LoVo (cell line): ENCODE measurements at regions not wholly inside any gene's neighbourhood (a gene's known extent, or its start where the extent isn't known, plus 50 kb on each side); places are given as distances from the start of the nearest gene placed in this dataset.

ENCODE experiments used
- DNase-seq: peaks from one replicate; pipeline ENCODE4 v3.0.0-alpha.2; 2016; ENCODE audit warnings: low spot score

GRCh38 chr1:90558754-90559378 lies 158.2 kb downstream of the BARHL2 start:
- no peak for DNase-seq

- DNase-seq: no peak
These were observed 159.0 kb downstream of the BARHL2 start for GRCh38 chr1:90558126-90558525.

- no peak for DNase-seq
These were observed 159.4 kb downstream of the BARHL2 start for GRCh38 chr1:90557706-90558105.

- no peak for DNase-seq
These were observed 166.3 kb downstream of the BARHL2 start for GRCh38 chr1:90550626-90551406.

- no peak for DNase-seq
These were observed 172.7 kb downstream of the BARHL2 start for GRCh38 chr1:90544356-90544755.

- no peak for DNase-seq
These were observed 179.3 kb downstream of the BARHL2 start for GRCh38 chr1:90537606-90538362.

- DNase-seq: no peak
These were observed 182.3 kb downstream of the BARHL2 start for GRCh38 chr1:90534663-90535295.

GRCh38 chr1:90534116-90534515 lies 183.0 kb downstream of the BARHL2 start:
- DNase-seq: no peak

- no peak for DNase-seq
These were observed 190.1 kb downstream of the BARHL2 start for GRCh38 chr1:90526954-90527353.

- no peak for DNase-seq
These were observed 194.7 kb downstream of the BARHL2 start for GRCh38 chr1:90522432-90522831.

- DNase-seq: no peak
These were observed 203.1 kb downstream of the BARHL2 start for GRCh38 chr1:90513956-90514355.

- no peak for DNase-seq
These were observed 204.7 kb downstream of the BARHL2 start for GRCh38 chr1:90512441-90512840.

GRCh38 chr1:90510143-90510542 lies 207.0 kb downstream of the BARHL2 start:
- DNase-seq: no peak

GRCh38 chr1:90509225-90510048 lies 207.7 kb downstream of the BARHL2 start:
- DNase-seq: no peak

- DNase-seq: no peak
These were observed 208.5 kb downstream of the BARHL2 start for GRCh38 chr1:90508376-90509167.

- no peak for DNase-seq
These were observed 209.9 kb downstream of the BARHL2 start for GRCh38 chr1:90507173-90507572.

GRCh38 chr1:90505806-90506205 lies 211.3 kb downstream of the BARHL2 start:
- no peak for DNase-seq

GRCh38 chr1:90504509-90504908 lies 212.6 kb downstream of the BARHL2 start:
- DNase-seq: no peak

GRCh38 chr1:90502696-90503095 lies 214.4 kb downstream of the BARHL2 start:
- DNase-seq: no peak

- DNase-seq: no peak
These were observed 214.9 kb downstream of the BARHL2 start for GRCh38 chr1:90502194-90502593.

- DNase-seq: no peak
These were observed 215.8 kb downstream of the BARHL2 start for GRCh38 chr1:90501281-90501680.
